Activated naive CD8-positive, alpha-beta T cell treated with anti-CD3 and anti-CD28 coated beads, Interleukin-2, amount 50 U/mL, for 24 hours (primary cell): ENCODE measurements at regions not wholly inside any gene's neighbourhood (a gene's known extent, or its start where the extent isn't known, plus 50 kb on each side); places are given as distances from the start of the nearest gene placed in this dataset.

Experiments used
- ATAC-seq: fragments of 150-1000 bp; cut with Tn5 transposase; one replicate; pipeline ENCODE4 v1.10.0; 2021
- DNase-seq: peaks from one replicate; pipeline ENCODE4 v3.0.0; 2021
- H3K27ac Mint-ChIP-seq: one replicate; pipeline ENCODE4 v1.8.0; 2021; ENCODE audit warnings: mild to moderate bottlenecking, mixed read lengths
- H3K27me3 Mint-ChIP-seq: one replicate; pipeline ENCODE4 v1.8.0; 2021; ENCODE audit warnings: mixed read lengths
- H3K36me3 Mint-ChIP-seq: one replicate; pipeline ENCODE4 v1.8.0; 2021; ENCODE audit warnings: low read depth, mixed read lengths
- H3K4me1 Mint-ChIP-seq: one replicate; pipeline ENCODE4 v1.8.0; 2021; ENCODE audit warnings: mixed read lengths
- H3K4me3 Mint-ChIP-seq: one replicate; pipeline ENCODE4 v1.8.0; 2021; ENCODE audit warnings: mild to moderate bottlenecking, moderate library complexity, mixed read lengths
- H3K9me3 Mint-ChIP-seq: one replicate; pipeline ENCODE4 v1.8.0; 2021; ENCODE audit warnings: mixed read lengths

- Mint-ChIP-seq H3K36me3 (peaks cover 23% of the 10 kb centered on the region), H3K27me3 (peaks cover 1% of the 10 kb centered on the region), H3K9me3 (peaks cover 12% of the 10 kb centered on the region), H3K4me3 (peak overlapping the region; percentile 91), H3K4me1 (peaks cover 60% of the 10 kb centered on the region), H3K27ac (peak overlapping the region; percentile 82)
- DNase-seq (no peak), ATAC-seq (no peak)
Measured at GRCh38 chr2:144333143-144333555, 186.8 kb downstream of the ZEB2 start.

- peaks cover 60% of the 10 kb centered on the region for H3K4me1 Mint-ChIP-seq
- peaks cover 1% of the 10 kb centered on the region for H3K27me3 Mint-ChIP-seq
- peak overlapping the region; percentile 82 for H3K27ac Mint-ChIP-seq
- H3K4me3 Mint-ChIP-seq, result peak overlapping the region; percentile 91
- ATAC-seq, result peak; percentile 84
- peak; percentile 92 for DNase-seq
- H3K36me3 Mint-ChIP-seq, result peaks cover 26% of the 10 kb centered on the region
- peaks cover 12% of the 10 kb centered on the region for H3K9me3 Mint-ChIP-seq
Measured at GRCh38 chr2:144332356-144333142, 187.4 kb downstream of the ZEB2 start.

- H3K4me3 Mint-ChIP-seq, result peak overlapping the region; percentile 91
- H3K27ac Mint-ChIP-seq, result peak overlapping the region; percentile 98
- DNase-seq (no peak), ATAC-seq (no peak)
- H3K9me3 Mint-ChIP-seq, result peaks cover 8% of the 10 kb centered on the region
- peaks cover 1% of the 10 kb centered on the region for H3K27me3 Mint-ChIP-seq
- H3K36me3 Mint-ChIP-seq, result peaks cover 32% of the 10 kb centered on the region
- peaks cover 64% of the 10 kb centered on the region for H3K4me1 Mint-ChIP-seq
Measured at GRCh38 chr2:144331674-144332355, 188.1 kb downstream of the ZEB2 start.

- Mint-ChIP-seq H3K9me3 (peaks cover 4% of the 10 kb centered on the region), H3K4me1 (peaks cover 67% of the 10 kb centered on the region), H3K27ac (peak overlapping the region; percentile 98), H3K36me3 (peaks cover 33% of the 10 kb centered on the region), H3K4me3 (peak overlapping the region; percentile 91), H3K27me3 (peaks cover 1% of the 10 kb centered on the region)
- DNase-seq (no peak), ATAC-seq (peak; percentile 2)
Measured at GRCh38 chr2:144330951-144331673, 188.8 kb downstream of the ZEB2 start.

GRCh38 chr2:144329472-144329871, 190.4 kb downstream of the ZEB2 start:
- Mint-ChIP-seq H3K27ac (peak overlapping the region; percentile 98), H3K9me3 (peaks cover 4% of the 10 kb centered on the region), H3K27me3 (peaks cover 1% of the 10 kb centered on the region), H3K4me1 (peaks cover 83% of the 10 kb centered on the region), H3K36me3 (peaks cover 33% of the 10 kb centered on the region), H3K4me3 (peak overlapping the region; percentile 91)
- DNase-seq (no peak), ATAC-seq (no peak)

GRCh38 chr2:144328938-144329337, 191.0 kb downstream of the ZEB2 start:
- H3K4me3 Mint-ChIP-seq, result peak overlapping the region; percentile 48
- peaks cover 1% of the 10 kb centered on the region for H3K27me3 Mint-ChIP-seq
- peak overlapping the region; percentile 73 for H3K27ac Mint-ChIP-seq
- DNase-seq, result no peak
- no peak for ATAC-seq
- peaks cover 87% of the 10 kb centered on the region for H3K4me1 Mint-ChIP-seq
- H3K9me3 Mint-ChIP-seq, result peaks cover 4% of the 10 kb centered on the region
- peaks cover 33% of the 10 kb centered on the region for H3K36me3 Mint-ChIP-seq

GRCh38 chr2:144326825-144327224, 193.1 kb downstream of the ZEB2 start:
- ATAC-seq (no peak), DNase-seq (no peak)
- H3K27ac Mint-ChIP-seq, result peak overlapping the region; percentile 94
- H3K36me3 Mint-ChIP-seq, result peaks cover 45% of the 10 kb centered on the region
- H3K4me1 Mint-ChIP-seq, result peaks cover 91% of the 10 kb centered on the region
- H3K4me3 Mint-ChIP-seq, result peak overlapping the region; percentile 27
- peaks cover 9% of the 10 kb centered on the region for H3K9me3 Mint-ChIP-seq
- H3K27me3 Mint-ChIP-seq, result peaks cover 1% of the 10 kb centered on the region

GRCh38 chr2:144325086-144325485, 194.8 kb downstream of the ZEB2 start:
- Mint-ChIP-seq H3K27me3 (no peaks in the 10 kb centered on the region), H3K36me3 (peaks cover 46% of the 10 kb centered on the region), H3K27ac (peak overlapping the region; percentile 94), H3K4me1 (peaks cover 92% of the 10 kb centered on the region), H3K4me3 (peak overlapping the region; percentile 66), H3K9me3 (peaks cover 9% of the 10 kb centered on the region)
- DNase-seq (peak; percentile 38), ATAC-seq (peak; percentile 90)

GRCh38 chr2:144324446-144325045, 195.4 kb downstream of the ZEB2 start:
- H3K9me3 Mint-ChIP-seq, result peaks cover 5% of the 10 kb centered on the region
- peak overlapping the region; percentile 94 for H3K27ac Mint-ChIP-seq
- H3K27me3 Mint-ChIP-seq, result no peaks in the 10 kb centered on the region
- peaks cover 88% of the 10 kb centered on the region for H3K4me1 Mint-ChIP-seq
- H3K36me3 Mint-ChIP-seq, result peaks cover 42% of the 10 kb centered on the region
- H3K4me3 Mint-ChIP-seq, result peak overlapping the region; percentile 66
- no peak for DNase-seq
- peak; percentile 57 for ATAC-seq

- DNase-seq (no peak), ATAC-seq (peak; percentile 37)
- peaks cover 4% of the 10 kb centered on the region for H3K9me3 Mint-ChIP-seq
- H3K27me3 Mint-ChIP-seq, result no peaks in the 10 kb centered on the region
- H3K27ac Mint-ChIP-seq, result peak overlapping the region; percentile 94
- peaks cover 85% of the 10 kb centered on the region for H3K4me1 Mint-ChIP-seq
- H3K36me3 Mint-ChIP-seq, result peaks cover 40% of the 10 kb centered on the region
- H3K4me3 Mint-ChIP-seq, result peak overlapping the region; percentile 66
Measured at GRCh38 chr2:144323946-144324345, 196.0 kb downstream of the ZEB2 start.

GRCh38 chr2:144322379-144322778, 197.5 kb downstream of the ZEB2 start:
- peaks cover 4% of the 10 kb centered on the region for H3K9me3 Mint-ChIP-seq
- H3K4me1 Mint-ChIP-seq, result peaks cover 75% of the 10 kb centered on the region
- peak overlapping the region; percentile 94 for H3K27ac Mint-ChIP-seq
- no peak for DNase-seq
- no peak for ATAC-seq
- H3K4me3 Mint-ChIP-seq, result no peak overlapping the region
- no peaks in the 10 kb centered on the region for H3K27me3 Mint-ChIP-seq
- peaks cover 32% of the 10 kb centered on the region for H3K36me3 Mint-ChIP-seq

GRCh38 chr2:144320491-144320890, 199.4 kb downstream of the ZEB2 start:
- Mint-ChIP-seq H3K4me1 (peaks cover 58% of the 10 kb centered on the region), H3K27me3 (no peaks in the 10 kb centered on the region), H3K27ac (peak overlapping the region; percentile 92), H3K36me3 (peaks cover 37% of the 10 kb centered on the region), H3K4me3 (peak overlapping the region; percentile 50), H3K9me3 (peaks cover 7% of the 10 kb centered on the region)
- ATAC-seq (peak; percentile 54), DNase-seq (peak; percentile 46)

GRCh38 chr2:144317071-144317738, 202.7 kb downstream of the ZEB2 start:
- Mint-ChIP-seq H3K27ac (no peak overlapping the region), H3K9me3 (peaks cover 20% of the 10 kb centered on the region)

More at GRCh38 chr2:144317071-144317738, 202.7 kb downstream of the ZEB2 start:
- Mint-ChIP-seq H3K27me3 (no peaks in the 10 kb centered on the region), H3K36me3 (peaks cover 48% of the 10 kb centered on the region), H3K4me3 (no peak overlapping the region), H3K4me1 (peaks cover 27% of the 10 kb centered on the region)
- ATAC-seq (no peak), DNase-seq (no peak)
